NCI-H187 treated with DMSO at 0.1 percent for 48 hours (cell line): ENCODE measurements at regions not wholly inside any gene's neighbourhood (a gene's known extent, or its start where the extent isn't known, plus 50 kb on each side); places are given as distances from the start of the nearest gene placed in this dataset.

ENCODE experiments used
- DNase-seq: peaks from one replicate; lab custom pipeline; 2025; lab: John Stamatoyannopoulos, UW

GRCh38 chr11:13869398-13869886 is 93.1 kb upstream of the SPON1 start:
- no peak for DNase-seq

GRCh38 chr11:13874597-13874996 is 87.9 kb upstream of the SPON1 start:
- DNase-seq = no peak

- no peak for DNase-seq
These were observed 86.9 kb upstream of the SPON1 start for GRCh38 chr11:13875643-13876042.

GRCh38 chr11:13876423-13876822 is 86.1 kb upstream of the SPON1 start:
- no peak for DNase-seq

GRCh38 chr11:13878077-13878476 is 84.4 kb upstream of the SPON1 start:
- no peak for DNase-seq

- DNase-seq = no peak
These were observed 81.9 kb upstream of the SPON1 start for GRCh38 chr11:13880634-13881033.

GRCh38 chr11:13881226-13881905 is 81.2 kb upstream of the SPON1 start:
- DNase-seq = no peak

- DNase-seq = peak; percentile 79
These were observed 79.5 kb upstream of the SPON1 start for GRCh38 chr11:13883042-13883441.

GRCh38 chr11:13883589-13883988 is 78.9 kb upstream of the SPON1 start:
- no peak for DNase-seq

GRCh38 chr11:13884158-13884799 is 78.2 kb upstream of the SPON1 start:
- no peak for DNase-seq

GRCh38 chr11:13885083-13885482 is 77.4 kb upstream of the SPON1 start:
- no peak for DNase-seq

- DNase-seq = peak; percentile 39
These were observed 72.8 kb upstream of the SPON1 start for GRCh38 chr11:13889552-13890249.

GRCh38 chr11:13891911-13892310 is 70.6 kb upstream of the SPON1 start:
- no peak for DNase-seq

GRCh38 chr11:13896175-13896980 is 66.1 kb upstream of the SPON1 start:
- no peak for DNase-seq

- DNase-seq = no peak
These were observed 65.6 kb upstream of the SPON1 start for GRCh38 chr11:13896981-13897353.

- no peak for DNase-seq
These were observed 64.8 kb upstream of the SPON1 start for GRCh38 chr11:13897646-13898276.

GRCh38 chr11:13899603-13900002 is 62.9 kb upstream of the SPON1 start:
- DNase-seq = no peak

GRCh38 chr11:13902523-13902922 is 60.0 kb upstream of the SPON1 start:
- DNase-seq = no peak

- no peak for DNase-seq
These were observed 57.3 kb upstream of the SPON1 start for GRCh38 chr11:13905137-13905781.

GRCh38 chr11:13907678-13908077 is 54.8 kb upstream of the SPON1 start:
- DNase-seq = no peak

GRCh38 chr11:13908535-13908934 is 54.0 kb upstream of the SPON1 start:
- no peak for DNase-seq
